ENCODE measurements at regions not wholly inside any gene's neighbourhood (a gene's known extent, or its start where the extent isn't known, plus 50 kb on each side); places are given as distances from the start of the nearest gene placed in this dataset.

GRCh38 chr7:114160925-114161324 is 242.1 kb upstream of the PPP1R3A start:
- intact Hi-C loops (cut with DNase I) = no loop called here
- 87% methylated on average over 2 of the region's 2 CpGs for WGBS

DNA sequence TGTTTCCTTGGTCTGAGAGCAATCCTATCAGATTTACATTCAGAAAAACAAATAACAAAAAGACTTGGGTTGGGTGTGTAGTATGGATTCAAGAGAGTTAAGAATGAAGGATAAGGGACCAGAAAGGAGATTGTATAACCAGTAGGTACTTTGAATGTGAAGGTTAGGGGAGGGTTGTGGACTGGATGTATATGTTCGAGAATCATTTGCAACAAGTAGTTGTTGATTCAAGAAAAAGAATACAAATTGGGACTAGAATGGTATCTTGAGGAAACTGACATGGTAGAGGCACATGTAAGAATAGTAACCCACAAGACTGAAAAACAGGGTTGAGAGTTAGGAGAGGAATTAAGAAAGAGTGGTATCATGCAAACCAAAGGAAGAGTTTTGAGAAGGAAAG is 240.0 kb upstream of the PPP1R3A start:
- no peak for TF ChIP-seq CTCF (IDR thresholded peaks at IDR 0.05)
- no peak for TF ChIP-seq POLR2AphosphoS5 (IDR thresholded peaks at IDR 0.05)
- TF ChIP-seq POLR2A (IDR thresholded peaks at IDR 0.05) = no peak
- no peak for DNase-seq (ENCODE audit: low spot score)

More at GRCh38 chr7:114160925-114161324, 242.1 kb upstream of the PPP1R3A start:
- Histone ChIP-seq H3K36me3 (no peaks in the 10 kb centered on the region), H3K4me1 (replicated peaks) (no peaks in the 10 kb centered on the region), H3K27me3 (replicated peaks; ENCODE audit: insufficient read depth) (no peaks in the 10 kb centered on the region), H3K27ac (no peak overlapping the region), H3K4me3 (no peak overlapping the region), H3K9me3 (no peaks in the 10 kb centered on the region)
- TF ChIP-seq POLR2AphosphoS5 (IDR thresholded peaks at IDR 0.05) = no peak
- TF ChIP-seq CTCF (IDR thresholded peaks at IDR 0.05) = no peak
- TF ChIP-seq POLR2A (IDR thresholded peaks at IDR 0.05) = no peak
- no peak for DNase-seq (ENCODE audit: low spot score)

GRCh38 chr7:114158275-114158674 is 239.5 kb upstream of the PPP1R3A start:
- WGBS = 49% methylated on average over 3 of the region's 3 CpGs
- intact Hi-C loops (cut with DNase I) = no loop called here

More for the DNA sequence above, 240.0 kb upstream of the PPP1R3A start:
- H3K9me3 ChIP-seq = no peaks in the 10 kb centered on the region
- WGBS = 98% methylated on average over 1 of the region's 1 CpG
- no peak overlapping the region for H3K27ac ChIP-seq
- no peaks in the 10 kb centered on the region for H3K4me1 ChIP-seq (replicated peaks)
- no peak overlapping the region for H3K4me3 ChIP-seq
- no peaks in the 10 kb centered on the region for H3K36me3 ChIP-seq
- intact Hi-C loops (cut with DNase I) = no loop called here
- no peaks in the 10 kb centered on the region for H3K27me3 ChIP-seq (replicated peaks; ENCODE audit: insufficient read depth)

GRCh38 chr7:114156178-114156577 is 237.4 kb upstream of the PPP1R3A start:
- intact Hi-C loops (cut with DNase I) = no loop called here
- TF ChIP-seq POLR2AphosphoS5 (IDR thresholded peaks at IDR 0.05) (no peak), CTCF (IDR thresholded peaks at IDR 0.05) (no peak), POLR2A (IDR thresholded peaks at IDR 0.05) (no peak)
- DNase-seq (ENCODE audit: low spot score) = no peak
- H3K9me3 ChIP-seq = no peaks in the 10 kb centered on the region
- no peak overlapping the region for H3K4me3 ChIP-seq
- no peaks in the 10 kb centered on the region for H3K36me3 ChIP-seq
- no peaks in the 10 kb centered on the region for H3K4me1 ChIP-seq (replicated peaks)
- no peaks in the 10 kb centered on the region for H3K27me3 ChIP-seq (replicated peaks; ENCODE audit: insufficient read depth)
- H3K27ac ChIP-seq = no peak overlapping the region
- 0% methylated on average over 1 of the region's 1 CpG for WGBS

More at GRCh38 chr7:114158275-114158674, 239.5 kb upstream of the PPP1R3A start:
- H3K27ac ChIP-seq = no peak overlapping the region
- H3K9me3 ChIP-seq = no peaks in the 10 kb centered on the region
- no peaks in the 10 kb centered on the region for H3K36me3 ChIP-seq
- no peaks in the 10 kb centered on the region for H3K4me1 ChIP-seq (replicated peaks)
- no peak overlapping the region for H3K4me3 ChIP-seq
- no peak for DNase-seq (ENCODE audit: low spot score)
- no peaks in the 10 kb centered on the region for H3K27me3 ChIP-seq (replicated peaks; ENCODE audit: insufficient read depth)
- no peak for TF ChIP-seq POLR2AphosphoS5 (IDR thresholded peaks at IDR 0.05)
- no peak for TF ChIP-seq CTCF (IDR thresholded peaks at IDR 0.05)
- TF ChIP-seq POLR2A (IDR thresholded peaks at IDR 0.05) = no peak
